ENCODE measurements at regions not wholly inside any gene's neighbourhood (a gene's known extent, or its start where the extent isn't known, plus 50 kb on each side); places are given as distances from the start of the nearest gene placed in this dataset.

- TF ChIP-seq CTCF (IDR thresholded peaks at IDR 0.05) = no peak
Observed at GRCh38 chr18:56202678-56203077, 435.7 kb downstream of the TXNL1 start.

- TF ChIP-seq CTCF (IDR thresholded peaks at IDR 0.05) = no peak
Observed at GRCh38 chr18:56200381-56200911, 437.9 kb downstream of the TXNL1 start.

GRCh38 chr18:56199580-56200330 lies 438.6 kb downstream of the TXNL1 start:
- no peak for TF ChIP-seq CTCF (IDR thresholded peaks at IDR 0.05)

GRCh38 chr18:56197241-56197859 lies 441.0 kb downstream of the TXNL1 start:
- TF ChIP-seq CTCF (IDR thresholded peaks at IDR 0.05) = no peak

GRCh38 chr18:56196495-56197225 lies 441.7 kb downstream of the TXNL1 start:
- TF ChIP-seq CTCF (IDR thresholded peaks at IDR 0.05) = no peak

GRCh38 chr18:56191334-56191733 lies 447.1 kb downstream of the TXNL1 start:
- no peak for TF ChIP-seq CTCF (IDR thresholded peaks at IDR 0.05)

- TF ChIP-seq CTCF (IDR thresholded peaks at IDR 0.05) = no peak
Observed at GRCh38 chr18:56189615-56190014, 448.8 kb downstream of the TXNL1 start.
